Ovary (tissue), 3 donors: ENCODE measurements at regions not wholly inside any gene's neighbourhood (a gene's known extent, or its start where the extent isn't known, plus 50 kb on each side); places are given as distances from the start of the nearest gene placed in this dataset.

Source experiments
- EP300 ChIP-seq: sonication (generic); formaldehyde crosslinking; IDR thresholded peaks from one replicate; pipeline ENCODE4 v1.6.1; 2017; ENCODE audit warnings: antibody characterized with exemption
- POLR2A ChIP-seq: fragments of 450-650 bp; IDR thresholded peaks from one replicate; pipeline ENCODE4 v1.6.1; 2017; ENCODE audit warnings: antibody characterized with exemption, mild to moderate bottlenecking, moderate library complexity
- TF ChIP-seq, protein P1 (sequence below), 3 donors: fragments of 450-650 bp in 2 of 3; fragments of 200-600 bp in 1 of 3; IDR thresholded peaks; one replicate each; pipeline versions ENCODE4 v1.5.1 to v1.8.0; 2016 to 2022; ENCODE audit warnings: antibody characterized with exemption in 3 of 3, mild to moderate bottlenecking in 1 of 3
- donor health status: DM: no; HTN: no; CAD: no.

DNA sequence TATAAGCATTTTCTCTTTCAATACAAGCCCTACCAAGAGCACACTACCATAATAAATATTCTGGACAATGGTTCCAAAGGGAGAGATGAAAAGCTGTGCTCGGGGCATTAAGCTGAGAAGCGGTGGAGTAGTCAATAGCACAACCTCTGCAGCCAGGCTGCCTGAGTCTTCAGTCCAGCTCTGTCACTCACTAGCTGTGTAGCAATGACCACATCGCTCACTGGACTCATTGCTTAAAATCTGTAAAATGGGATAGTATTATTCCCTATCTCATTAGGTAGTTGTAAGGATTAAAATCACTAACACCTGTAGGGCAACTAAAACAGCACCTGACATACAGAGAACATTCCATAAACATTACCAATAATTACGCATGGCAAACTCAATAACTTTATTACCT is 199.9 kb upstream of the KLF14 start:
- TF ChIP-seq, protein P1, sequence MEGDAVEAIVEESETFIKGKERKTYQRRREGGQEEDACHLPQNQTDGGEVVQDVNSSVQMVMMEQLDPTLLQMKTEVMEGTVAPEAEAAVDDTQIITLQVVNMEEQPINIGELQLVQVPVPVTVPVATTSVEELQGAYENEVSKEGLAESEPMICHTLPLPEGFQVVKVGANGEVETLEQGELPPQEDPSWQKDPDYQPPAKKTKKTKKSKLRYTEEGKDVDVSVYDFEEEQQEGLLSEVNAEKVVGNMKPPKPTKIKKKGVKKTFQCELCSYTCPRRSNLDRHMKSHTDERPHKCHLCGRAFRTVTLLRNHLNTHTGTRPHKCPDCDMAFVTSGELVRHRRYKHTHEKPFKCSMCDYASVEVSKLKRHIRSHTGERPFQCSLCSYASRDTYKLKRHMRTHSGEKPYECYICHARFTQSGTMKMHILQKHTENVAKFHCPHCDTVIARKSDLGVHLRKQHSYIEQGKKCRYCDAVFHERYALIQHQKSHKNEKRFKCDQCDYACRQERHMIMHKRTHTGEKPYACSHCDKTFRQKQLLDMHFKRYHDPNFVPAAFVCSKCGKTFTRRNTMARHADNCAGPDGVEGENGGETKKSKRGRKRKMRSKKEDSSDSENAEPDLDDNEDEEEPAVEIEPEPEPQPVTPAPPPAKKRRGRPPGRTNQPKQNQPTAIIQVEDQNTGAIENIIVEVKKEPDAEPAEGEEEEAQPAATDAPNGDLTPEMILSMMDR (IDR thresholded peaks at IDR 0.05) = no peak
- no peak for TF ChIP-seq POLR2A
- TF ChIP-seq EP300 = no peak
